Endodermal cell (in vitro differentiated cells): ENCODE measurements at regions not wholly inside any gene's neighbourhood (a gene's known extent, or its start where the extent isn't known, plus 50 kb on each side); places are given as distances from the start of the nearest gene placed in this dataset.
A peak's percentile ranks its signal among the peaks of the same experiment; 100 is the strongest.

Source experiments
- DNase-seq: peaks from one replicate; pipeline ENCODE4 v3.0.0-alpha.2; 2017
- H3K27ac ChIP-seq: 2 replicates; pipeline ENCODE4 v1.5.1; 2013; ENCODE audit warnings: mild to moderate bottlenecking, low read depth, low read length, moderate library complexity
- H3K27me3 ChIP-seq: 2 replicates; pipeline ENCODE4 v1.6.1; 2013; ENCODE audit warnings: mild to moderate bottlenecking, low read length, moderate library complexity; ENCODE audit not compliant: insufficient read depth, control insufficient read depth, poor library complexity, severe bottlenecking
- H3K36me3 ChIP-seq: 2 replicates; pipeline ENCODE4 v1.7.0; 2013; ENCODE audit warnings: mild to moderate bottlenecking, low read length, moderate library complexity; ENCODE audit not compliant: control insufficient read depth, insufficient read depth
- H3K4me1 ChIP-seq: one replicate; pipeline ENCODE4 v1.7.0; 2013; ENCODE audit warnings: low read length; ENCODE audit not compliant: control insufficient read depth, insufficient read depth
- H3K4me3 ChIP-seq: 2 replicates; pipeline ENCODE4 v1.5.1; 2013; ENCODE audit warnings: mild to moderate bottlenecking, low read length, moderate library complexity
- H3K9ac ChIP-seq: 2 replicates; pipeline ENCODE4 v1.6.1; 2013; ENCODE audit warnings: mild to moderate bottlenecking, low read length, moderate library complexity; ENCODE audit not compliant: poor library complexity, severe bottlenecking; ENCODE audit errors: extremely low read depth
- H3K9me3 ChIP-seq: 2 replicates; pipeline ENCODE4 v1.6.1; 2013; ENCODE audit warnings: mild to moderate bottlenecking, low read length, moderate library complexity; ENCODE audit not compliant: control insufficient read depth
- H3K27ac Mint-ChIP-seq: 2 replicates; pipeline ENCODE4 v1.8.0; 2020; ENCODE audit warnings: mixed read lengths
- H3K27me3 Mint-ChIP-seq: 2 replicates; pipeline ENCODE4 v1.8.0; 2021; ENCODE audit warnings: mild to moderate bottlenecking, mixed read lengths; ENCODE audit not compliant: insufficient read depth
- H3K36me3 Mint-ChIP-seq: 2 replicates; pipeline ENCODE4 v1.8.0; 2020; ENCODE audit warnings: low read depth, mixed read lengths
- H3K4me1 Mint-ChIP-seq: 2 replicates; pipeline ENCODE4 v1.8.0; 2020; ENCODE audit warnings: mixed read lengths
- H3K4me3 Mint-ChIP-seq: 2 replicates; pipeline ENCODE4 v1.8.0; 2020; ENCODE audit warnings: mild to moderate bottlenecking, moderate library complexity, mixed read lengths
- H3K9me3 Mint-ChIP-seq: 2 replicates; pipeline ENCODE4 v1.8.0; 2020; ENCODE audit warnings: mild to moderate bottlenecking, mixed read lengths
- WGBS, 2 experiments: methylation state at CpG; one replicate each; pipeline versions ENCODE4 v1.1.5 to v1.1.7; 2013; ENCODE audit warnings: missing lambda C conversion rate in 2 of 2, mixed read lengths in 1 of 2; ENCODE audit not compliant: insufficient coverage in 1 of 2, insufficient read length in 1 of 2; 5-methylcytosine and 5-hydroxymethylcytosine counted together
- TF ChIP-seq, protein P1 (sequence below): fragments of 200-600 bp; sonication (generic); conservative IDR thresholded peaks from 2 replicates; pipeline ENCODE4 v1.5.0; 2021; ENCODE audit warnings: antibody characterized with exemption, mild to moderate bottlenecking

- Histone ChIP-seq H3K9me3 (peaks cover 9% of the 10 kb centered on the region), H3K36me3 (no peaks in the 10 kb centered on the region), H3K27ac (no peak overlapping the region), H3K4me3 (no peak overlapping the region), H3K27me3 (no peaks in the 10 kb centered on the region), H3K9ac (no peak overlapping the region), H3K4me1 (peaks cover 21% of the 10 kb centered on the region)
- H3K36me3 Mint-ChIP-seq = no peaks in the 10 kb centered on the region
- H3K9me3 Mint-ChIP-seq = peaks cover 12% of the 10 kb centered on the region
- no peak overlapping the region for H3K27ac Mint-ChIP-seq
- TF ChIP-seq, protein P1, sequence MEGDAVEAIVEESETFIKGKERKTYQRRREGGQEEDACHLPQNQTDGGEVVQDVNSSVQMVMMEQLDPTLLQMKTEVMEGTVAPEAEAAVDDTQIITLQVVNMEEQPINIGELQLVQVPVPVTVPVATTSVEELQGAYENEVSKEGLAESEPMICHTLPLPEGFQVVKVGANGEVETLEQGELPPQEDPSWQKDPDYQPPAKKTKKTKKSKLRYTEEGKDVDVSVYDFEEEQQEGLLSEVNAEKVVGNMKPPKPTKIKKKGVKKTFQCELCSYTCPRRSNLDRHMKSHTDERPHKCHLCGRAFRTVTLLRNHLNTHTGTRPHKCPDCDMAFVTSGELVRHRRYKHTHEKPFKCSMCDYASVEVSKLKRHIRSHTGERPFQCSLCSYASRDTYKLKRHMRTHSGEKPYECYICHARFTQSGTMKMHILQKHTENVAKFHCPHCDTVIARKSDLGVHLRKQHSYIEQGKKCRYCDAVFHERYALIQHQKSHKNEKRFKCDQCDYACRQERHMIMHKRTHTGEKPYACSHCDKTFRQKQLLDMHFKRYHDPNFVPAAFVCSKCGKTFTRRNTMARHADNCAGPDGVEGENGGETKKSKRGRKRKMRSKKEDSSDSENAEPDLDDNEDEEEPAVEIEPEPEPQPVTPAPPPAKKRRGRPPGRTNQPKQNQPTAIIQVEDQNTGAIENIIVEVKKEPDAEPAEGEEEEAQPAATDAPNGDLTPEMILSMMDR = no peak
- 20 to 46% methylated on average over 26 to 68 of the region's 68 CpGs for WGBS, 2 experiments
- H3K4me1 Mint-ChIP-seq = peaks cover 53% of the 10 kb centered on the region
- peak overlapping the region; percentile 44 for H3K4me3 Mint-ChIP-seq
- H3K27me3 Mint-ChIP-seq = peaks cover 15% of the 10 kb centered on the region
- DNase-seq = peak; percentile 79
Observed at GRCh38 chr7:131909151-131909768, 352.8 kb upstream of the PODXL start.

DNA sequence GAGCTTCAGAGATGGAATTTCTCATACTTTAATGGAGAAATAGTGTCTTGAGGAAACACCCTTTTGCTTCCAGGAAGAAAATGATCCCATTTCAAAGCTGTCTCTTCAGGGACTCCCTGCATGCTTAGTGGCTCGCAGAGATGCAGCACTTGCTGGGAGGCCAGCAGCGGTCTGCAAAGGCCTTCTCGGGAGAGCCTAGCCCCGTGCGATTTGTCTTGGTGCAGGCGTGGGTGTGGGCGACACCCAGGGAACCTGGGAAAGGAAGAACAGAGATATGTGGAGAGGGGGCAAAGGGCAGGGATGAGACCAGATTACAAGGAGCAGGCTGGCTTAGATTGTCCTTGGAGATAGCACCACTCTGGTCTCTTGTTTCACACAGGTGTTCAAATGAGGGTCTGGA lies 352.3 kb upstream of the PODXL start:
- 91 to 98% methylated on average over 6 to 7 of the region's 7 CpGs for WGBS, 2 experiments
- Histone ChIP-seq H3K9me3 (peaks cover 9% of the 10 kb centered on the region), H3K4me3 (no peak overlapping the region), H3K9ac (no peak overlapping the region), H3K27me3 (no peaks in the 10 kb centered on the region), H3K27ac (no peak overlapping the region), H3K36me3 (no peaks in the 10 kb centered on the region), H3K4me1 (peaks cover 21% of the 10 kb centered on the region)
- Mint-ChIP-seq H3K36me3 (no peaks in the 10 kb centered on the region), H3K4me3 (peak overlapping the region; percentile 44), H3K9me3 (peaks cover 10% of the 10 kb centered on the region), H3K27ac (no peak overlapping the region), H3K4me1 (peaks cover 53% of the 10 kb centered on the region), H3K27me3 (peaks cover 15% of the 10 kb centered on the region)
- DNase-seq = peak; percentile 67
- TF ChIP-seq, protein P1 = no peak

- peaks cover 4% of the 10 kb centered on the region for H3K36me3 Mint-ChIP-seq
- no peak overlapping the region for H3K4me3 ChIP-seq
- no peak overlapping the region for H3K9ac ChIP-seq
- no peaks in the 10 kb centered on the region for H3K36me3 ChIP-seq
- peaks cover 9% of the 10 kb centered on the region for H3K9me3 Mint-ChIP-seq
- no peaks in the 10 kb centered on the region for H3K27me3 ChIP-seq
- 79% methylated on average over 3 of the region's 3 CpGs; no CpG with 5 or more reads in 1 of the 2 experiments for WGBS, 2 experiments
- H3K4me1 ChIP-seq = peaks cover 11% of the 10 kb centered on the region
- no peak overlapping the region for H3K27ac Mint-ChIP-seq
- peaks cover 15% of the 10 kb centered on the region for H3K27me3 Mint-ChIP-seq
- H3K4me3 Mint-ChIP-seq = no peak overlapping the region
- peaks cover 15% of the 10 kb centered on the region for H3K9me3 ChIP-seq
- no peak for DNase-seq
- peaks cover 30% of the 10 kb centered on the region for H3K4me1 Mint-ChIP-seq
- H3K27ac ChIP-seq = no peak overlapping the region
- TF ChIP-seq, protein P1 = no peak
Observed at GRCh38 chr7:131905471-131905973, 349.1 kb upstream of the PODXL start.
